ENCODE measurements at regions not wholly inside any gene's neighbourhood (a gene's known extent, or its start where the extent isn't known, plus 50 kb on each side); places are given as distances from the start of the nearest gene placed in this dataset.

- TF ChIP-seq KDM4A (IDR thresholded peaks at IDR 0.05; ENCODE audit: low read depth, low read length, severe bottlenecking): peak; percentile 60
- TF ChIP-seq ATF2 (IDR thresholded peaks at IDR 0.05; ENCODE audit: low read length): no peak
- no peak for TF ChIP-seq POU5F1 (IDR thresholded peaks at IDR 0.05; ENCODE audit: low read depth, low read length)
- no peak for TF ChIP-seq TCF12 (IDR thresholded peaks at IDR 0.05; ENCODE audit: low read depth, low read length)
- no peak for TF ChIP-seq CHD7 (IDR thresholded peaks at IDR 0.05; ENCODE audit: insufficient replicate concordance, low read length)
- TF ChIP-seq EGR1 (IDR thresholded peaks at IDR 0.05; ENCODE audit: borderline replicate concordance, low read depth, low read length): peak; percentile 78; the same call in 1 of the 2 replicates
- TF ChIP-seq RXRA (IDR thresholded peaks at IDR 0.05; ENCODE audit: insufficient read depth, low read depth, low read length): no peak
- TF ChIP-seq SP4 (IDR thresholded peaks at IDR 0.05; ENCODE audit: low read length): no peak
- TF ChIP-seq BRCA1 (IDR thresholded peaks at IDR 0.05; ENCODE audit: low read depth, low read length): peak; percentile 86
- TF ChIP-seq FOSL1 (IDR thresholded peaks at IDR 0.05; ENCODE audit: insufficient read depth, low read depth, low read length): no peak
- no peak for TF ChIP-seq SIRT6 (IDR thresholded peaks at IDR 0.05; ENCODE audit: low read length)
Observed at GRCh38 chr13:22848539-22849052, 332.2 kb upstream of the SGCG start (continued).
